Activated CD8-positive, alpha-beta memory T cell treated with anti-CD3 and anti-CD28 coated beads for 36 hours (primary cell): ENCODE measurements at regions not wholly inside any gene's neighbourhood (a gene's known extent, or its start where the extent isn't known, plus 50 kb on each side); places are given as distances from the start of the nearest gene placed in this dataset.
"Not testable (repeated sequence)": the region's sequence is repeated elsewhere in the genome, so short reads cannot be mapped to it uniquely, and the experiment has no call there.

Experiments used
- CTCF ChIA-PET: fragments of 350-600 bp; sonication (Branson Sonifier 250); formaldehyde crosslinking; loops from one replicate; lab custom pipeline; 2021; ENCODE audit warnings: antibody characterized with exemption; lab: Charles Lee
- POLR2A ChIA-PET: fragments of 350-600 bp; sonication (Branson Sonifier 250); formaldehyde crosslinking; loops from one replicate; lab custom pipeline; 2021; ENCODE audit warnings: antibody characterized with exemption; lab: Charles Lee

DNA sequence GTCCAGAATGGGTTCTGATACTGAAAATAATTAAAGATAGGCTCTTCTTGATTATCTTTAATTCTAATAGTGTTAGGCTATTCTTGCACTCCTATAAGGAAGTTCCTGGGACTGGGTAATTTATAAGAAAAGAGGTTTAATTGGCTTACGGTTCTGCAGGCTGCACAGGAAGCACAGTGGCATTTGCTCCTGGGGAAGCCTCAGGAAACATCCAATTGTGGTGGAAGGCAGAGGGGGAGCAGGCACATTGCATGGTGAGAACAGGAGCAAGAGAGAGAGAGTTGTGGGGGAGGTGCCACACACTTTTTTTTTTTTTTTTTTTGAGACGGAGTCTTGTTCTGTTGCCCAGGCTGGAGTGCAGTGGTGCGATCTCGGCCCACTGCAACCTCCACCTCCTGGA, 540.3 kb downstream of the RFPL4B start:
- POLR2A ChIA-PET, CTCF ChIA-PET: not testable (repeated sequence)

DNA sequence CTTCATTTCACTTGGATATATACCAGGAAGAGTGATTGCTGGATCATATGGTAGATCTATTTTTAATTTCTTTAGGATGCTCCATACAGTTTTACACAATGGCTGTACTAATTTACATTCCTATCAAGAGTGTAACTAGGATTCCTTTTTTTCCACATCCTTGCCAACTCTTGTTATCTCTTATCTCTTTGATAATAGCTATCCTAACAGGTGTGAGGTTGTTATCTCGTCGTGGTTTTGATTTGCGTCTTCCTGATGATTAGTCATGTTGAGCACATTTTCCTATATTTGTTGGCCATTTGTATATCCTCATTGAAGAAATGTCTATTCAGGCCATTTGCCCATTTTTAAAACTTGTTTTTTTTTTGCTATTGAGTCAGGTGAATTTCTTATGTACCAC, 552.4 kb downstream of the RFPL4B start:
- POLR2A ChIA-PET: no interaction called here
- CTCF ChIA-PET: no interaction called here

DNA sequence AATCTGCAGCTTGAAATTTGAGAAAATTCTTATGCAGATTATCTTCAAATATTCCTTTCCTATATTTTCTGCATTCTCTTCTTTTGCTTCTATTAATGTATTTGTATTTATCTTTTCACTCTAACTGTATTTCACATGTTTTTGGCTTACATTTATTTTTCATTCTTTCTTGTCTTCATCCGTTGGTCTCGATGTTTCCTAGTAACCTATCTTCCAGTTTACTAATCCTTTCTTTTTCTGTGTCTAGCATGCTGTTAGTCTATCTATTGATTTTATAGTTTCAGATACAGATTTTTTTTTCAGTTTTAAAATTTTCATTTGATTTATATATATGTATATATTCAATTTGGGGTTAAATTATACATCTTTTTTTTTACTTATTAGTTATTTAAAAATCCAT, 556.2 kb downstream of the RFPL4B start:
- CTCF ChIA-PET: no interaction called here
- POLR2A ChIA-PET: no interaction called here

DNA sequence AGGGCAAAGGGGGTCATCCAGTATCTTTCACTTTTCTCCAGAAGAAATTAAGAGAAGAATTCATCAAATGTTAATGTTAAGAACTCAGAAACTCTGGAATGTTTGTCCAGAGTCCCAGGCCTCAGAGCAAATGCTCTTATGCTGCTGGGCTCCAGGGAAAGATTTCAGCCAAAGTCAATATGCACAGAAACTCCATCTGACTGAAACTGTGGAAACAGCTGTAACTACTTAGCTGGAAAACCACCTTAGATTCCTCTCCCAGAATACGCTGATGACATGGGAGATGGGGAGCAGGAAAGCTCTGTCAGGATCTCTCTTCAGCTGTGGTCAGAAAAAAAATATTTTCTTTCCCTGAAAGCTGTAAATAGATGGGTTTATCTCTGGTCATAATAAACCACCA, 559.6 kb downstream of the RFPL4B start:
- POLR2A ChIA-PET: no interaction called here
- CTCF ChIA-PET: no interaction called here

DNA sequence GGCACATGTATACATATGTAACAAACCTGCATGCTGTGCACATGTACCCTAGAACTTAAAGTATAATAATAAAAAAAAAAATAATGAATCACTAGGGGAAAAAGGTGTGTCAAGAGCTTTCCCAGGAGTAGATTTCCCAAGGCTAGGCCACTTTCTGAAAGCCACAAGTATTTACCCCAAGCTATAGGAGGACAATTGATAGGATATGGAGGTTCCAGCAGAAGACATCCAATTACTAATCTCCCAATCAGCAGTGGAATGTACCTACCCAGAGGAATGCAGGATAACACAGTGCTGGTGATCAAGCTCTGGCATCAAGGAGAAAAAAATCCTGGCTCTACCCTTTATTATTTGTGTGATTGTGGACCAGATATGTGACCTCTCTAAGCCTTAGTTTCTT, 562.7 kb downstream of the RFPL4B start:
- POLR2A ChIA-PET: no interaction called here

DNA sequence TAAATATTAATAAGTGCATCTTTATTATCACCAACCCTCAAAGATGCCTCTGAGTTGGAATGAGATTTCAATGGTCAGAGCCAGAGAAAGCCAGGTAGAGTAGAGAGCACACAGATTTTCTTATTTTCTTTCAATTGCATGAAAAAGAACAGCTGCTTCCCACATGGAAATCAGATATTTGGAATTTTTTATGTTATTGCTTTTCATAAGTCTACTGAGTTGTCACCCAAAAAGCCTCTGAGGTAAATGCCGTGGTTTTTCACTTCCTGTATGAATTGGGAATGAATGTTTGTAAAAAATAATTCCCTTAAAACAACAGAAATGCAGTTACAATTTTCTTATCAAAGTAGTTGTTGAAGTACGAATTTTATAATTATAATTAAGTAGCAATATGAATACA, 563.1 kb downstream of the RFPL4B start:
- ChIA-PET CTCF (no interaction called here), POLR2A (no interaction called here)

More for the DNA sequence above, 562.7 kb downstream of the RFPL4B start:
- CTCF ChIA-PET: no interaction called here

DNA sequence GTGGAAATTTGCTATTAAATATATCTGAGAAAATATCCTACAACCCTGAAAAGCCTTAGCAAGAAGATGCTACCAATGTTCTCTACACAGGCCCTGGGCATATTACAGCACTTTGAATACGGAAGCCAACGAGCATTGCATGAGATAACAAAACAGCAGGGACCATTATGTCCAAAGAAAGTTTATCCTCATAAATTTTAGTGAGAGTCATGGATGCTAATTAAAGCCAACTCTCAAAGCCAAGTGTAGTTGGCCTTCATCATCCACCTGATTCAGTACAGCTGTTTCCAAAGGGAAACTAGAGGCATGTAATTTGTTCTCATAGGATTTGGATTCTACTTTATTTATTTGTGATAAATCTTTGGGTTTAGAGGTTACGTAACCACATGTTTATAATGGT, 564.8 kb downstream of the RFPL4B start:
- POLR2A ChIA-PET: no interaction called here

DNA sequence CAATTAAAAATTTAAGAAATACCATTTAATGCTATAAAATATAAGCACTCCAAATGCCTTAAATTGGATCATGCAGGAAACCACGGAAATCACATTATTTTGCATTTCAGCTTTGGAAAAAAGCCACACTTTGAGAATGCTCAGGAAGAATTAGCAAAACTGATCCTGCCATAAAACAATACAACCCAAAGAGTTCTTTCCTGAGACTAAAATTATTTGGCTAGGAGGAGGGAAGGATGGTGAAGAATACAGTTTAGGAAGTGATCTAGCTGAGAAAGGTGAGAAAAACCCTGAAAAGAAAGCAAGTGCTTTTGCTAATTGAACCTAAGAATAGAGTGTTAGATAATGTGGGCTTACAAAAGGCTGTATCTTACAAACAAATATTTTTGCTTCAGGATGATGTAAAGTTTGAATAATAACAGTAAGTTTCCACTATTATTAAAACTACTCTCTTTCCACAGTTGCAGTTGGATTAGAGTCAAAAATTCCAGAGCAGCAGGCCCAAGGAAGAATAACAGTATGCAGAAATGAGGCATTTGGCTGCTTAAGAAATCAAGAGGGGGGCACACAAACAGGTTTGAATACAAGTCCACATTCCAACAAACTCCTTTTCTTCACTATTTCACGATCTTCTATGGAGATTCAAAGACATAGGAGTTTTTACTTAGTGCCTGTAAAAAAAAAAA, 565.4 kb downstream of the RFPL4B start:
- POLR2A ChIA-PET: no interaction called here
- CTCF ChIA-PET: no interaction called here

More for the DNA sequence above, 564.8 kb downstream of the RFPL4B start:
- CTCF ChIA-PET: no interaction called here

DNA sequence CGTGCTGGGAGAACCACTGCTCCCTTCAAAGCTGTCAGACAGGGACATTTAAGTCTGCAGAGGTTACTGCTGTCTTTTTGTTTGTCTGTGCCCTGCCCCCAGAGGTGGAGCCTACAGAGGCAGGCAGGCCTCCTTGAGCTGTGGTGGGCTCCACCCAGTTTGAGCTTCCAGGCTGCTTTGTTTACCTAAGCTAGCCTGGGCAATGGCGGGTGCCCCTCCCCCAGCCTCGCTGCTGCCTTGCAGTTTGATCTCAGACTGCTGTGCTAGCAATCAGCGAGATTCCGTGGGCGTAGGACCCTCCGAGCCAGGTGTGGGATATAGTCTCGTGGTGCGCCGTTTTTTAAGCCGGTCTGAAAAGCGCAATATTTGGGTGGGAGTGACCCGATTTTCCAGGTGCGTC, 572.6 kb downstream of the RFPL4B start:
- POLR2A ChIA-PET, CTCF ChIA-PET: not testable (repeated sequence)

DNA sequence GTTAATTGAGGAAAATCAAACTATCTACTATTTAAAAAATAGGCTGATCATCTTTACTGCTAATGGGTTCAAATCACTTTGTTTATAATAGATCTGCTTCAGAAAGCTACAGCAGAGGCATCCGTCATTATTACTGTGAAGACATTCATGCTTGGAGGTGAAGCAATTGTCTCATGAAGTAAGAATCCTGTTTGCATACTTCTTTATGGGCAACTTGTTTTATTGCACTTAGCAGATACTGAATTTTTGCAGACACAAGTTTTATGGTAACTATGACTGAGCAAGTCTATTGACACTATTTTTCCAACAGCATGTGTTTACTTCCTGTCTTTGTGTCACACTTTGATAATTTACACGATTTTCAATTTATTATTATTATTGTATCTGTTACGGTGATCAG, 573.9 kb downstream of the RFPL4B start:
- POLR2A ChIA-PET: no interaction called here
- CTCF ChIA-PET: no interaction called here

DNA sequence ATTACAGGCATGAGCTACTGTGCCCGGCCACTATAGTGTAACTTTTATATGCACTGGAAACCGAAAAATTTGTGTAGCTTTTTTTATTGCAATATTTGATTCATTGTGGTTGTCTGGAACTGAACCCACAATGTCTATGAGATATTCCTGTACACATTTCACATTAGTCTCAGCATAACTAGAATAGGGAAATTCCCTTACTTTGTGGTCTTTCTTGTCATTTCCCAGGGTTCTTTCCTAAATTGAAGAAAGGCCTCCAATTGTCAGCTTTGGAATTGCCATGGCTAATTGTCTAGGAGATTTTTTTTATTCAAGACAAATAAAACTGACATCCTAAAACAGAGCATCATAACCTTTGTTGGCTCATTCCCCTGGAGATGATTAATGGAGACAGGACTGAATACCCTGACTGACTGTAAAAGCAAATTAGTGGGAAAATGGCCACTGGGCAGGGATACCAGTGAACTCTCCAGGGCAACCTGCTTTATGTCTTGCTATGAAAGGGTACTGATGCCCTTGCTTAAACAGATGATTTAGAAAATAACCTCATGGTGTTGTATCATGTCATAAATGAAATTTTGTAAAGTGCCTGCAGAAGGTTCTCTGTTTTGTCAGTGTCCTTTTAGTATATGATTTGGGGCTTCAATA, 576.9 kb downstream of the RFPL4B start:
- ChIA-PET CTCF (no interaction called here), POLR2A (no interaction called here)

DNA sequence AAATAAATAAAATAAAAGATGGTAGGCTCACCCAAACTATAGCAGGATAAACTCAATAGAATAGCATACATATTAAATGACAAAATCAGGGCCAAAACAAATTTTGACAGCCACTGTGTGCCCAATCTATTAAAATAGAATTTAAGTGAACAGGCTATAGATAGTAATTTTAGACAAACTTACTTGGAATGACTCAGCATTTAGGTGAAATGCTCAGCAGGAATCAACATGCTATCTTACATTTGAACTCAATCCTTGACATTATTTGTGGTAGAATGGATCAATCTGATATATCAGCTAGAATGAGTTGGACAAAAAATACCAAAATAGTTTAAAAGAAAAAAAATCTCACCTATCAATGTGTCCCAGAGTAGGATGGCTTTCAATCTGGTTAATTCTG, 578.6 kb downstream of the RFPL4B start:
- POLR2A ChIA-PET: no interaction called here
- CTCF ChIA-PET: no interaction called here

DNA sequence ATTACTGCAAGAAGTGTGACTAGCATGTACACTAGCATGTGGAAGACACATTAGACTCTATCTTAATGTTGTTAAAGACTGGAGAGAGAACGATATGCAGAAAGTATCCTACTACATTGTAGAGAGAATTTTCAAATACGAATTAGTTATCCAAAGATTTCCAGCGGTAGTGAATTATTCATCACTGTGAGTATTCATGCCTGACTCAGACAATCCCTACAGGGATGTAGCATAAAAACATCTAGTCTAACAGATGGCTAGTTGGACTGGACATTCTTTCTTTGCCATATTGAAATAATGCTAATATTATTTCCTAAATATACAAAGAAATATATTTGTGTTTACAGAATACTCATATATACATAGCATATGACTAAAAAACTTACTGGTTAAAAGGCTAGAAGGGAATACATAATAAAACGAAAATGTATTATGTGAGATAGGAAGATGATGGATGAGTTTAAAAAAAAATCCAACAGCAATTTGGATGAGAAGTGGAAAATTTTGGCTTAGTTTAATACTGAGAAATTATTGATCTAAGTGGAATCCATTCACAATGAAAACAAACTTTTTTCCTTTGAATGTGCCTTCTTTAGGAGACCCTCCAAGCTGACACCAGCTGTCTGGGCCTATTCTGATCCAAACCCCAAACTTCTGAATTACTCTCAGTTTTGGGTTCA, 580.7 kb downstream of the RFPL4B start:
- ChIA-PET POLR2A (no interaction called here), CTCF (no interaction called here)

DNA sequence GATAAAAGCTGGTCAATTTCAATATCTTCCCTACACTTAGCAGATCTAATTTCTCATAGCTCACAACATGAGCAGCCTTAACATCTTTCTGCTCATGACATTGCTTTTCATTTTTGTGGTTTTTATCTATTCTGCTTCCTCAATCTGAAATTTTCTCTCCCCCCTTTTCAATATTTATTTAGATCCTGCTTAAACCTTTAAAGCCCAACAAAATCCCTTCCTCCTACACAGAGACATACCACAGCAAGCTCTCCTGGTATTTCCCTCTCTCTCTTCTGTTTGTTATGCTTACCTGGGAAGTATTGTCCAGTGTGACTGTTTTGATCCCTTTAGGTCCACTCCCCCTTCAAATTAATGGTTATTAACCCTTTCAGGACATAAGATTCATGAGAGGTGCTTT, 582.5 kb downstream of the RFPL4B start:
- ChIA-PET POLR2A (no interaction called here), CTCF (no interaction called here)

DNA sequence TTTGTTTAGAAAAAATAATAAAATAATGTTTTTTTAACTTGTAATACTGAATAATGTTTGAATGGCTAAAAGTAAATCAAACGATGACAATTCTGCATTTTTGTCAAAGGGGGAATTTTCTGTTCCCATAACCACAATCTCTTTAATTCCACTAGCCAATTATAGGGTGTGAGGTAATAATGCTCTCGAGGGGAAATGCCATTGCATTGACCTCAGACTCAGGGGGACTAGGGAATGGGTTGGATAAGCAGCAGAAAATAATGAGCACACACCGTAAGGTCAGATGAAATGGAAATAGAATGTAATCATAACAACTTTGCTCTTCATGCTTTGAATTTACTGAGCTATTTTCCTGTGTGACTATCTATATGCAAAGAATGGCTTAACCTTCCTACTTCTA, 584.7 kb downstream of the RFPL4B start:
- POLR2A ChIA-PET: no interaction called here
- CTCF ChIA-PET: no interaction called here

DNA sequence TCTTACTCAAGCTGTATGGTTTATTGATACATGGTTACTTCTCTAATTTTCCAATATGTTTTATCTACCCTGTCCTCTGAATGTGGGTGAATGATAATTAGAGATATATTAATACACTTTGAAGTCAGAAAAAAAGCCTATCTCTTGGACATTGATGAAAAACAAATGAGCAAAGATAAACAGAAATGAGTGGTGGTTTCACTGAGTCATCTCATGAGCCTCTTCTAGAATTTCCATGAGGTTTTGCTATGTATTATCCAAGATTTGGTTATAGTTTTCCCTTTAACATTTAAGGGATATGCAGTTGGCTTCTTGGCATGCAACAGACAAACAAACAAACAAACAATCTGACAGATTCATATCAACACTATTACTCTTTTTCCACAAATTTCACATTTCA, 586.8 kb downstream of the RFPL4B start:
- POLR2A ChIA-PET: no interaction called here
- CTCF ChIA-PET: no interaction called here

DNA sequence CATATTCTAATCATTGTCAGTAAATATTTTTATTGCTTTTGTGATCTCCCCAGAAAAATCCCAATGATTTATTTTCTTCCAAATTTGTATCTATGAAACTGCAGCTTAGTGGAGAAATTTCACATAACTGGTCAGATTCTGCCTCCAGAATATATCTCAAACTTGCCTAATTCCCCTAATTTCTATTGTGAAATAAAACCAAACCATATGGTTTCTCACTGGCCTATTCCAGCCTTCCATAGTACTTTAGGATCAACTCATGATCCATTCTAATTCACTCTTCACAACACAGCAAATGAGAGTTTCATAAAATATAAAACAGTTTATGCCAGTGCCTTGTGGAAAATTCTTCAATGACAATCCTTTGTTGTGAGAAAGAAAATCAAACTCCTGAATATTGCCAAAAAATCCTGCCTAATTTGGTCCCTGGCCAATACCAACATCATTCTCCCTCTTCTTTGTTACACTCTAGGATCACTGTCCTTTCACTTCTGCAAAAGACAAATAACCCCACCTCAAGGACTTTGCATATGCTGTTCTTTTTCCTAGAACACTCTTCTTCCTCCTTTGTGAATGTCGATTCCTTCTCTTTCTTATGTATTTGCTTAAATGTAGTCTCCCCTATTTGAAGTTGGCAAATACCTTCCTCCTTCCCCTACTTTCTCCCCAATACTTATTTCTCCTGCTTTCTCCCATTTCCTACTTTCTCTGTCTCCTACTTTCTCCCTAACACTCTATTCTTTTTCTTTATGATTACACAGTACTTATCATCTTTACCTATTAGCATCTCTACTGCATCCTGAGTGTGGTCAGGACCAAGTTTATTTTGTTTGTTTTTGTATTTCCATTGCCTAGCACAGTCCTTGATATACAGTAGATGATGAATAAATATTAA, 587.5 kb downstream of the RFPL4B start:
- ChIA-PET CTCF (no interaction called here), POLR2A (no interaction called here)

DNA sequence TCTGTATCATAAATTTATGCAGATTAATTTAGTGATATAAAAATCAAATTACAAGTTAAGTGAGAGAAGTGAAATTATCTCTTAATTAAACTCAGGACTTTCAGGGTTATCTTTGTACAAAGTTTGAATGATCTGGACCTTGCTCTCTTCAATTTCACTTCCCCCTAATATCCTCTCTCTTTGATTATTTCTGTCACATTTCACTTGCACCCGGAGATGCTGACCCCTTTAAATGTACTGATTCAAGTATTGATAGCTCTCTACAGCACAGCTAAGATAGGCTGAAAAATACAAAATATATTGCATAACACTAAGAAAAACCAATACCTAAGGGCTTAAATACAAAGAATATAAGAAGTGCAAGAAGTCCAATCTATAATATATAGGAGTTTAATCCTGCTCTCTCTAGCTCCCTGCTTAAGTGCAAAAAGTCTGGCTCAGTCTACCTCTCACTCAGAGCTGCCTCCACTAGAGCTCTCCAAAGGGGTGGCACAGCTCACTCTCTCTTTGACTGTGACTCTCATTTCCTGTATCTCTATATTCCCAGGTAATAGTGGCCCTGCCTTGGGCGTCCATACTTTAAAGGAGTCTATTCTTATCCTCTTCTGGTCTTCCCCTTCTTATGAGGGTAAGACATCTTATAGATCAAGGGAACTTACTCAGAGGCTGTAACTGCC, 588.4 kb downstream of the RFPL4B start:
- POLR2A ChIA-PET: no interaction called here
- CTCF ChIA-PET: no interaction called here

DNA sequence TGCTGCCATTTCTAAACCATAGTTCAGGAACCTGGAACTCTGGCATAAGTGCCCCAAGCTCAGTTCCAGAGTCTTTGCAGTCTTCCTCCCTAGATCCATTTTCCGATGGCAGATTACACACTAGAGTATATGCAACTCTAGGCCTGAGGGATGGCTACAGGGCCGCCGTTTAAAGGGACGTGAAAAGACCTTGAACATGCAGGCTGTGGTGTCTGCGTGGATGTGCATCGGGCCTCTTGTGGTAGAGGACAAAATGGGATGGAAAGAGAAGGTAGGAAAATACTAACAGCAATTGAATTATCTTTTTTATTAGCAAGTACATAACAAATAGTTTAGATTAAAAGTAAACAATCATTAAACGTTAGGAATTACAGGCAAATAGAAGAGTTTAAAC, 588.9 kb downstream of the RFPL4B start:
- ChIA-PET CTCF (no interaction called here), POLR2A (no interaction called here)

DNA sequence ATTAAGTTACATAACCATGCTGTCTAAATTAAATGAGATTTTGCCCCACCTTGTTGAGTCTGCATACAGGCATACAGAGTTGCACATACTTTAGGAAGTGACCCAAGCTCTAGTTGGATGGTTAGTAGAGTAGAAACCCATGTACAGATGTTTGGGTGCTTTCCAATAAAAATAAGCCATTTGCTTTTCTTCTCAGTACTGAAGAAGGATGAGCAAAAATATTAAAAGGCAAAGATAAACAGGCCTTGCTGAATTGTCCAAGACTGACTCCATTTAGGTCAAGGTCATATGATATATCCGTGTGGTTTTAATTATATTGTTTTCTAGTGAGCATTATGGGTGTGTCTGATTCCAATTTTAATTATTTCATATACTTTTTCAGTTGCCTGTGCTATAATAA, 589.4 kb downstream of the RFPL4B start:
- ChIA-PET CTCF (no interaction called here), POLR2A (no interaction called here)
